Muscle layer of colon (tissue), 2 donors: ENCODE measurements at regions not wholly inside any gene's neighbourhood (a gene's known extent, or its start where the extent isn't known, plus 50 kb on each side); places are given as distances from the start of the nearest gene placed in this dataset.

Source experiments
- H3K27ac ChIP-seq: one replicate; pipeline ENCODE4 v1.7.0; 2013; ENCODE audit warnings: low read depth, mild to moderate bottlenecking, low read length, moderate library complexity
- H3K27me3 ChIP-seq, 2 donors: one replicate each; pipeline ENCODE4 v1.7.0; 2013; ENCODE audit warnings: low read length in 2 of 2, mild to moderate bottlenecking in 2 of 2; ENCODE audit not compliant: insufficient read depth in 2 of 2, control insufficient read depth in 1 of 2
- H3K36me3 ChIP-seq: one replicate; pipeline ENCODE4 v1.7.0; 2013; ENCODE audit warnings: mild to moderate bottlenecking, low read length; ENCODE audit not compliant: insufficient read depth
- H3K4me1 ChIP-seq: one replicate; pipeline ENCODE4 v1.7.0; 2013; ENCODE audit warnings: mild to moderate bottlenecking, low read length; ENCODE audit not compliant: insufficient read depth
- H3K4me3 ChIP-seq, 2 donors: one replicate each; pipeline ENCODE4 v1.7.0; 2013; ENCODE audit warnings: low read length in 2 of 2, low read depth in 1 of 2, mild to moderate bottlenecking in 1 of 2, moderate library complexity in 1 of 2
- H3K9ac ChIP-seq: one replicate; pipeline ENCODE4 v1.7.0; 2013; ENCODE audit warnings: low read length
- H3K9me3 ChIP-seq: one replicate; pipeline ENCODE4 v1.7.0; 2013; ENCODE audit warnings: mild to moderate bottlenecking, low read length
- donor health status: abdominal sarcoma.
- donor health status: Adenocarcinoma of cecum.

DNA sequence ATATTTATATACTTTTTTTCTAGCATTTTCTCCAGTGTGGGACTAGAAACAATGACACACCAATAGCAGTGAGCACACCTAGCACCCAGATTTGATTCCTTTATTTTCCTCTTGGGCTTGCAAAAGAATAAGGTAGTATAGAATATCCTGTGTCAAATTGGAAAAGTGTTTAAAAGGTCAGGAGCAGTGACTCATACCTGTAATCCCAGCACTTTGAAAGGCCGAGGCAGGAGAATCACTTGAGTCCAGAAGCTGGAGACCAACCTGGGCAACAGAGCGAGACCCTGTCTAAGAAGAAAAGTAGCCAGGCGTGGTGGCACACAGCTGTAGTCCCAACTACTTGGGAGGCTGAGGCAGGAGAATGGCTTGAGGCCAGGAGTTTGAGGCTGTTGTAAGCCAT, 53.8 kb upstream of the SGPP1 start:
- Histone ChIP-seq H3K36me3 (no peaks in the 10 kb centered on the region), H3K4me3 (no peak overlapping the region), H3K27me3 (no peaks in the 10 kb centered on the region), H3K9ac (no peak overlapping the region), H3K9me3 (no peaks in the 10 kb centered on the region), H3K27ac (no peak overlapping the region), H3K4me1 (no peaks in the 10 kb centered on the region)

DNA sequence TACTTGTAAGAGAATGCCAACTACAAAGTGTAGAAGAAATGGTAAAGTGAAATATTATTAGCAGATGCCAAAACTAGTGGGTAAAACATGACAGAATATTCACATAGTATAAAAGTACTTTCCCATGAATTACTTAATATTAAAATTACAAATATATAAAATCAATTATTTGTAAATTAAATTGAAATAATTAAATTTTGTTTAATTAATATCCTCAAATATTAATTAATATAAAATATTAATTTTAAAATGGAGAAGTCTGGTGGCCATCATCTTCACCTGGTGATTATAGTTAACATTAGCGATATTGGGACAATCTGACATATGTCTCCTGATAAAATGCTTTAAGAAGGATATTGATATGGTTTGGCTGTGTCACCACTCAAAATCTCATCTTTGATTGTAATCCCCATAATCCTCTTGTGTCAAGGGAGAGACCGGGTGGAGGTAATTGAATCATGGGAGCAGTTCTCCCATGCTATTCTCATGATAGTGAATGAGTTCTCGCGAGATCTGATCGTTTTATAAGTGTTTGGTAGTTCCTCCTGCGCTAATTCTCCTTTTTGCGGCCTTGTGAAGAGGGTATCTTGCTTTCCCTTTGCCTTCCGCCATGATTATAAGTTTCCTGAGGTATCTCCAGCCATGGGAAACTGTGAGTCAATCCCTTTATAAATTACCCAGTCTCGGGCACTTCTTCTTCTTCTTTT, 55.0 kb upstream of the SGPP1 start:
- Histone ChIP-seq H3K27ac (no peak overlapping the region), H3K4me3 (no peak overlapping the region), H3K9me3 (no peaks in the 10 kb centered on the region), H3K36me3 (no peaks in the 10 kb centered on the region), H3K4me1 (no peaks in the 10 kb centered on the region), H3K9ac (no peak overlapping the region), H3K27me3 (no peaks in the 10 kb centered on the region)

DNA sequence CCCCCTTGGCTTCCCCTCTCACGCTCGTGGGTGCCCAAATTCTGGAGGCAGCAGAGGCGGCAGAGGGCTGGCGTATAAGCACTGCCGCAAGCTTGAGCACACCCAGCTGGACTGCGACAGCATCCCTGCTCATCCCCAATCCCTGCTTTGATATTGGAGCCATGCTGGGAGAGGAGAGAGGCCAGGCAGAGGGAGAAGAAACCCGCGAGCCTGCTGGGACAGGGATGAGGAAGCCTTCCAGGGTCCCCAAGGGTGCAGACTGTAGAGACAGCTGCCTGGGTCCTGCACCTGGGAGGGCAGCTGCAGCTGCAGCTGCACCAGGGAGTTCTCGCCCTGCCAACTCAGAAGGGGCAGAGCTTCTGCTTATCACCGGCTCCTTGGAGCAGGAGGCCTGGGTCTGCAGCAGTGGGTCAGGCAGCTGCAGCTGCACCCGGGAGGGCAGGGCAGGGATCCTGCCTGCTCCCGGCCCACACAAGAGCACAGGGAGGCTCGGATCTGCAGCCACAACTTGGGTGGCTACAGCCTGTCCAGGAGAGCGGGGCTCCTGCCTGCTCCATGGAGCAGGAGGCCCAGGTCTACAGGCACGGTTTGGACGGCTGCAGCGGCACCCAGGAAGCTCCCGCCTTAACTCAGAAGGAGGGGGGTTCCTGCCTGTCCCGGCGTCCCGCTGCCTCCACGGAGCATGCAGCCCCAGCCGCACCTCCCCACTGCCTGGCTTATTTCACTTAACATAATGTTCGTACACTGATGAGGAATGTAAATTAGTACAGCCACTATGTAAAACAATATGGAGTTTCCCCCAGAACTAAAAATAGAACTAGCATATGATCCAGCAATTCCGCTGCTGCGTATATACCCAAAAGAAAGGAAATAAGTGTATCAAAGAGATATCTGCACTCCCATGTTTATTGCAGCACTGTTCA, 60.4 kb upstream of the SGPP1 start:
- Histone ChIP-seq H3K4me3 (peak overlapping the region in 1 of 2 donors; percentile 22), H3K36me3 (no peaks in the 10 kb centered on the region), H3K4me1 (no peaks in the 10 kb centered on the region), H3K9ac (no peak overlapping the region), H3K27me3 (no peaks in the 10 kb centered on the region), H3K9me3 (no peaks in the 10 kb centered on the region), H3K27ac (no peak overlapping the region)

DNA sequence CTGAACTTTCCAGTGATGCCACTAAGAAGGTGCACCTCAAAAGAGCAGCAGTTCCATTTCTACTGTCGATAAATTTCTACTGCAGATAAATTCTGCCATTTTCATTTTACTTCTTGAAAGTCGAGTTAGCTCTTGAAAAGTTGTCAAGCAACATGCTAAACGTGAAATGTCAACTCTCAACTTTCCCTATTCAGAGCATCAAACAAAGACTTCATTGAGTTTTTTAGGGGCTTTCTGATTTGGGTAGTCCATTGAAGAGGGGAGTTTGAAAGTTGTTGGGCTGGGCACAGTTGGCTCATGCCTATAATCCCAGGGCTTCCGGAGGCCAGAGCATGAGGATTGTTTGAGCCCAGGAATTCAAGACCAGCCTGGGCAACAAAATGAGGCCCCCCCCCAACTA, 59.4 kb upstream of the SYNE2 start:
- H3K9ac ChIP-seq, result no peak overlapping the region
- no peaks in the 10 kb centered on the region for H3K36me3 ChIP-seq
- no peak overlapping the region for H3K4me3 ChIP-seq
- H3K27ac ChIP-seq, result no peak overlapping the region
- H3K9me3 ChIP-seq, result no peaks in the 10 kb centered on the region
- H3K27me3 ChIP-seq, result no peaks in the 10 kb centered on the region
- H3K4me1 ChIP-seq, result no peaks in the 10 kb centered on the region

DNA sequence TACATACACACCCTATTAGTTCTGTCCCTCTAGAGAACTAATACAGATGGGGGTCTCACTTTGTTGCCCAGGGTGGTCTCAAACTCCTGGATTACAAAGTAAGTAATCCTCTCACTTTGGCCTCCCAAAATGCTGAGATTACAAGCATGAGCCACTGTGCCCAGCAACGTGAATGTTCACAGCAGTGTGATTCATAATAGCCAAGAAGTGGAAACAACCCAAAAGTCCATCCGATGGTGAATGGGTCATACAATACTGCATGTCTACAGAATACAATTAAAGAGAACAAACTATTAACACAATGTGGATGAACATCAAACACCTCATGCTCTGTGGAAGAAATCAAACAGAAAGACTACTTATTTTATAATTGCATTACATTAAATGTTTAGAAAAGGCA, 57.3 kb upstream of the SYNE2 start:
- Histone ChIP-seq H3K9ac (no peak overlapping the region), H3K27me3 (no peaks in the 10 kb centered on the region), H3K36me3 (no peaks in the 10 kb centered on the region), H3K9me3 (no peaks in the 10 kb centered on the region), H3K4me3 (no peak overlapping the region), H3K4me1 (no peaks in the 10 kb centered on the region), H3K27ac (no peak overlapping the region)

DNA sequence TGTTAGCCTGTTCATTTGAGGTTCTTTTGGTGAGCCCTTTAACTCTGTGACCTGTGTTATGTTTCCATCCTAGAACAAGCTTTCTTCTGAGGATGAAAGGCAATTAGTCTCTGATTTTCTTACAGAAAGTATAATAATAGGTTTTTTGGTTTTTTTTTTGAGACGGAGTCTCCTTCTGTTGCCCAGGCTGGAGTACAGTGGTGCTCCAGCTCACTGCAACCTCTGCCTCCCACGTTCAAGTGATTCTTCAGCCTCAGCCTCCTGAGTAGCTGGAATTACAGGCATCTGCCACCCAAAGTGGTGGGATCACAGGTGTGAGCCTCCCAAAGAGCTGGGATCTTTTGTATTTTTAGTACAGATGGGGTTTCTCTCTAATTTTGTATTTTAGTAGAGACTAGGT, 52.7 kb upstream of the SYNE2 start:
- Histone ChIP-seq H3K4me3 (peak overlapping the region in 1 of 2 donors; percentile 0), H3K27me3 (no peaks in the 10 kb centered on the region), H3K9ac (no peak overlapping the region), H3K36me3 (no peaks in the 10 kb centered on the region), H3K27ac (no peak overlapping the region), H3K4me1 (no peaks in the 10 kb centered on the region), H3K9me3 (no peaks in the 10 kb centered on the region)

DNA sequence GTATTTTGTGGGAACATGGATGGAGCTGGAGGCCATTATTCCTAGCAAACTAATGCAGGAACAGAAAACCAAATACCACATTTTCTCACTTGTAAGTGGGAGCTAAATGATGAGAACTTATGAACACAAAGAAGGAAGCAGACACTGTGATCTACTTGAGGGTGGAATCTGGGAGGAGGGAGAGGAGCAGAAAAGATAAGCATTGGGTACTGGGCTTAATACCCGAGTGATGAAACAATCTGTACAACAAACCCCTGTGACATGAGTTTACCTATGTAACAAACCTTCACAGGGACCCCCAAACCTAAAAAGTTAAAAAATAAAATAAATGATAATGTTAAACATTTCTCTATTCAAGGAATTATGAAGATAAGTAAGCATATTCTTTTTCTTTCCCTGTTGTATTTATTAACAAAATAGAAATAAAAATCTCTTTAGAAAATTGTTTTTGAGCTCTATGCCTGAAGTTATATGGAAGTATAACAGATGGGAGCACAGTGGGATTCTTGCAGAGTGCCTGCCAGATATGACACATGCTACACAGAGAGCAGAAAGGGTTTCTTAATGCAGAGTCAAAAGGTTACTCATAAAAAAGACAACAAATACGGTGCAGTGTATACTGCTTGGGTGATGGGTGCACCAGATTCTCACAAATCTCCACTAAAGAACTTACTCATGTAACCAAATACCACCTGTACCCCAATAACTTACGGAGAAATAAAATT, 52.0 kb upstream of the SYNE2 start:
- H3K36me3 ChIP-seq, result no peaks in the 10 kb centered on the region
- no peak overlapping the region for H3K27ac ChIP-seq
- no peak overlapping the region for H3K9ac ChIP-seq

More for the DNA sequence above, 52.0 kb upstream of the SYNE2 start:
- no peaks in the 10 kb centered on the region for H3K4me1 ChIP-seq
- no peaks in the 10 kb centered on the region for H3K27me3 ChIP-seq
- no peak overlapping the region for H3K4me3 ChIP-seq
- H3K9me3 ChIP-seq, result no peaks in the 10 kb centered on the region
